Right hindlimb (tissue), 1 donor: ENCODE measurements at regions not wholly inside any gene's neighbourhood (a gene's known extent, or its start where the extent isn't known, plus 50 kb on each side); places are given as distances from the start of the nearest gene placed in this dataset.
A peak's percentile ranks its signal among the peaks of the same experiment; 100 is the strongest.

ENCODE experiments used
- DNase-seq: peaks from one replicate; pipeline ENCODE4 v3.0.0-alpha.2; 2018

DNA sequence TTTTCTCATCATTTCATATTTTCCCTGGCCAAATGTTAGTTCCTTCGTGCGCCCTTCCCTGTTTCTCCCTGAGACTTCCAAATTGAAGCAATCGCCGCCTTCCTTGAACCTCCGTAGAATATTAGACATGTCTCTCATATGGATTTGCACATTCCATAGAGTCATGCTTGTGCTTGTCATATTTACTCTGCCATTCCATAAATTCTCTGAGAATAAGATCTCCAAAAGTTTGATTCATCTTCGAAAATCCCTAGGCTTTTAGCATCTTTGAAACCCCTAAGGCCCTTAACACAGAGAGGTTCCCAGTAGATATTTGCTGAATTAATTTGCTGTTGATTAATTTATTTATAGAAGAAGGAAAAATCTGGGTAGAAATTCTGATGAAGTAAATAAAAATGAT lies 202.2 kb upstream of the PIK3C3 start:
- DNase-seq: no peak

- no peak for DNase-seq
Observed at GRCh38 chr18:41751652-41752051, 203.4 kb upstream of the PIK3C3 start.

DNA sequence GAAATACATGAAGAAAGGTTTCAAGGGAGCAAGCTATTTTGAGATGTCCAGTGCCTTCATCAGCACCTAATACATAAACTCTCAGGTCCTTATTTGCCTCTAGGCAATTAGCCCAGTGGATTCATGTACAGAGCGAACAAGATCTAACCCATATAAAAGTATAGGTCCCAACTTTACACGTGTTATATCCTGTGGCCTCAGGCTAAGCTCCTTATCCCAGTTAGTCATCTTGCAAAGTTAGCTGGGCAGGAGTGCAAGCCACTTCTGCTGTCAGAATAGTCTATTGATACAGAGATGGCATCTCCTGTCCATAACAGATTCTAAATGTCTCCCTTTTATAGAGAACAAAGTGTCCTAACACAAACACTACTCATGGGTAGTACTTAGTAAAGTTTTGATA lies 203.9 kb upstream of the PIK3C3 start:
- no peak for DNase-seq

DNA sequence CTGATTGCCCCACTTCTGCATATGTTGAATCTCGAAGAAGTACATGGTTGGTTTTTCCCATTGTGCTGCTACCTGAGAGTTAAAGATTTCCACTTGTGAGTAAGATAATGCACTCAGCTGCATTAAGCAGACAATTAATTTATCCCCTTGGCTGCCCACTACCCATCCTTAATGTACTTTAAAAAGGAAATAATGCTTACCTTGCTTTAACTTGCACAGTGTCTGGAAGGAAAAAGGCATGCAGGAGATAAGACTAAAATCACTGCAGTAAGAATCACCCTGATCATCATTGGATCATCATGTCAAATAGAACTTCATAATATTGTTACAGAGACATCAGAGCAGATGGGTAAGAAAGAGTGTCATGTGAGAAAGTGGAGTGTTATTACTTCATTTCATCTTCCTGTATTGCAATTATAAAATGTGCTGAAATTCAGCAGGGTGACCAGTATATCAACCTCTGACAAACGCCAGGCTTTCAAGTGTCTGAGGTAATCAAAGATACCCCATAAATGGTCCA lies 207.3 kb upstream of the PIK3C3 start:
- no peak for DNase-seq

DNA sequence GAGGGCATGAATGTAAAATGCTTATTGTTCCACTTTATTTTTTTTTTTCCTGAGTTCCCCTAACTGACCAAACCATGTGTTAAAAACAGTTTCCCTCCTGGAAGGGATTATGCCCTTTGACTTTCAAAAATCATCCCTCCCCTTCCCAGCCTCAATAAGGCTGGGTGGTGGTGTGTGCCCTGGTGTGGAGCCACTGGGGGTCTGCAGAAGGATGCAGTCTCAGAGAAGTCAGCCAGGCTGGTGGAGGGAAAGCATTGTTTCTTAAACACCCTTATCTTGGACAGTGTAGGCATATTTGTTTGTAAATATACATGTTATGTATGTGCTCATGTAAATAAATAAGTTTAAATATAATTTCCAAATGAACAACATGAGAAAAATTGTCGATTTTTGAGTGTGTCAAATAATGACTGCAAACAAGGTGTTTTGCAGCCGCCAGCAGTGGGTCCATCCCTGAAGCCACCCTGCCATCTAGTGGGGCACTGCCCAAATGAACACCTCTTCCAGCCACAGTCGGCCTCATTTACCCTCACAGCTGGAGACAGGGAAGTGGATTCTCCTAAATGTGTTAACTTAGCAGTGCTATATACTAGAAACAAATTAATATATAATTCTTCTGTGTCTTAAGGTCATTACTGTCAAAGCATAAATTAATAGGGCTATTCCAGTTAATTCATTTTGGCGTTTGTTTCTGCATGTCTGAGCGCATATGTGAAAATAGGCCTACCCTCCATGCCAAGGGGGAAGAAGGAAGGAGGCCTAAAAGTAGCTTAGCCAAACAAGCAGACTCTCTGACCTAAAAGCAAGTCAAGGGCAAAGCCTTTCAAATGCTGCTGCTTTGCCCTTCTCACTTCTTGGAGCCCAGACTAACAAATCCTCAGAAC lies 209.6 kb upstream of the PIK3C3 start:
- DNase-seq: peak; percentile 62

- DNase-seq: no peak
Observed at GRCh38 chr18:41744421-41745030, 210.5 kb upstream of the PIK3C3 start.

GRCh38 chr18:41737218-41737617 lies 217.8 kb upstream of the PIK3C3 start:
- no peak for DNase-seq

- no peak for DNase-seq
Observed at GRCh38 chr18:41734917-41735316, 220.1 kb upstream of the PIK3C3 start.

- DNase-seq: no peak
Observed at GRCh38 chr18:41732356-41732755, 222.7 kb upstream of the PIK3C3 start.

GRCh38 chr18:41731884-41732283 lies 223.2 kb upstream of the PIK3C3 start:
- DNase-seq: no peak

DNA sequence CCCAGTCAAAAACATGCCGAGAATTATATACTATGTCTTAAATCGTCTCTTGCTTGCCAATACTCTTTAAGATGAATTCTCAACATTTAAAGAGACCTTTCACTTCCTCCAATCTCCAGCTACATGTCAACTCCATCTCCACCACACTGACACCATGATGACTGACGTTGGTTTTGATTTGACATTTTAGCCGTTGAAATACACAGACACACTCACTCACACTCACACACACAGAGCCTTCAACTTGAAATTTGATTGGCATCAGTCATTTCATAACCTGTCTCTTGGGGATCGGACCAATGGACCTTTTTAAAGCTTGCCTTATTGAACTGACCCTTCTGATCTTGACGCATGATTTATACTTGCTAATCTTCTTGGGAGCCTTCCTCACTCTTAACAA lies 230.8 kb upstream of the PIK3C3 start:
- no peak for DNase-seq

DNA sequence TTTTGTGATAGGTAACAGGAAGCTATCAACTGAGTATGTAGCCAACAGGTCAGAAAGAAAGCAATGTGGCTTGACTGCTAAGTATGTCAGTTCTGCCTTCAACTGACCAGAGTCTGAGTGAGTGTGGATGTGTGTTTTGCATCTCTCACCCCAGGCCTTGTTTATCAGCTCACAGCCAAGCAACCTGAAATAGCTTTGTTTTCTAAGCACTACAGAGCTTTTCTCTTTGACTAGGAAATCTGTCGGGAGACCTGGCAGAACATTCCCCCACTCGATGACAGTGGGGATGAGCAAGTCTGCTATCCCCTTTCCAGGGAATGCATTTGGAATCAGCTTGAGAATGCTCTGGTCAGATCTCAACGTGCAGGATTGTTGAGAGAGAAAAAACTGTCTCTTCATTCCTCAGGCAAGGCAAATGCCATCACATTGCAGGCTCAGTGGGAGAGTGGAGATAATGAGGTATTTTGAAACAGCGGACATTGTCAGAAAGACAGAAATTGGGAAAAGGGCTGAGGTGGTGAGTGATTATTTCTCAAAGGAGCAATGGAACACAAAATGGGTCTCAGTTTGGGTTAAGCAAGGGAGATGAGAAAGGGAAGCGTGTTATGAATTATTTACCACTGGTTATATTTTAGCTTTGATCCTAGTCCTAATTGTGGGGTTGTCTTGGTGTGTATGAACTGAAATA lies 233.8 kb upstream of the PIK3C3 start:
- no peak for DNase-seq

DNA sequence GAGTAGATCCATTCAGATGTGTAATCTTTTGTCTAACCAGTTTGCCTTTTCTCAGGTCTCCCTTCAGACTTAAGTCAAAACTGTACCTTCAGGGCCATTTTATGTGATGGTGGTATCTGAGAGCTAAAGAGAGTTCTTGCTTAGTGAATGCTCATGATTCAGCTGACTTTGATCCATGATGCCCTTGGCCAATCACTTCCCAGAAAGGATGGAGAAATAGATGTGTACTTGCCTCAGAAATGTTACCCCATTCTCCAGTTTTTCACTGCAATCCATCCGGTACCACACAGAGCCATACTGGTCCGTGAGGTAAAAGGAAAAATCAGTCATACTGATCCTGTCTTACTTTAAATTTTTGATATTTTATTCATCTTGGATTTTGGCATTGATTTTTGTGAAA lies 234.8 kb upstream of the PIK3C3 start:
- no peak for DNase-seq

GRCh38 chr18:41719808-41720207 lies 235.2 kb upstream of the PIK3C3 start:
- DNase-seq: no peak

DNA sequence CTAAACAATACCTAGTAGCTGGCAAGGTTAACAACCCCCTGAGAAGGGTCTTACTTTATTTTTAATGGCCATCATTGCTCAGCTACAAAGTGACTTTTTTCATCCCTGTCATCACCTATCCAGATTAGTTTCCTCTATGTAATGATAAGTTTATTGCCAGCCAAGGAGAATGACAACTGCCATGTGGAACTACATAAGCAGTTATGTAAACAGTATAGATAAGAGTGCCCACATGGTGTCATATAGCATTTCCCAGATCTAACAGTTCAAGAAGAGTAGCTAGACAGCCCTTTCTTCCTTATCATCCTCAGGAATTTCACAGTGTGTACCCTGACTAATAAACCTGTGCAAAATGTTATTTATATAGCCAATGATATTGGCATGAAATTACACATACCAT lies 240.2 kb upstream of the PIK3C3 start:
- DNase-seq: no peak

- no peak for DNase-seq
Observed at GRCh38 chr18:41713969-41714825, 240.8 kb upstream of the PIK3C3 start.

DNA sequence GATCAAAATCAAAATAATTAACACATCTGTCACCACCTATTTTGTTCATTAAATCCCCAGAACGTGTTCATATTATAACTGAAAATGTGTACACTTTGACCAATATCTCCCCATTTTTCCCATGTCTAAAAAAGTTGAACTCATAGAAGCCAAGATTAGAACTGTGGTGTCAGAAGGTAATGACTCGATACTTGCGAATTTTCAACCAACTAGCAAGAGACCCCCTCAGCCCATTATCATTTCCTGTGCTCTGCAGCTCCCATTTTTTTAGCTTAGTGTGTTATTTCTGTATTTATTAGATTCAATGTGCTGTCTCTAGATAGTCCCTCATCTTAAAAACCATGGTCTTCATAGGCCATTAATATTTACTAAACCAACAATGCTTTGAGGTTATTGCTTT lies 248.7 kb upstream of the PIK3C3 start:
- DNase-seq: no peak

- no peak for DNase-seq
Observed at GRCh38 chr18:41703744-41704530, 251.1 kb upstream of the PIK3C3 start.

- DNase-seq: peak; percentile 17
Observed at GRCh38 chr18:41700416-41700815, 254.6 kb upstream of the PIK3C3 start.

DNA sequence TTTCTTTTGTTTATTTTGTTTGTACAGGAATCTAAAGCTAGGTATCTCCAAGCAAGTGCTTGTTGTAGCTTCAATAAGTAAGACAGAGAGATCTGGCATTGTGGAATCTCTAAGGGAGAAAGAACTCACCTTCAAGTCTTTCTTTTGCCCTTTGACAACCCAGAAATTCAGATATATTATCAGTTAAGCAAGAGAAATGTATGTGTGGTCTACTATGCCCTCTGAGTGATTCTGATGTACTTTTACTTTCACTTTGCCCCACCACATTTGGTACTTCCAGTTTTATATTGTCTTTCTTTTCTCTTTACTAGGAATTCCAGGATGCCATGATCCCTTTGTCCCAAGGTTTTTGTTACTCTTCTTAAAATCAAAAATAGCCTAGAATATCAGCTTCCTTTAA lies 259.6 kb upstream of the PIK3C3 start:
- no peak for DNase-seq

DNA sequence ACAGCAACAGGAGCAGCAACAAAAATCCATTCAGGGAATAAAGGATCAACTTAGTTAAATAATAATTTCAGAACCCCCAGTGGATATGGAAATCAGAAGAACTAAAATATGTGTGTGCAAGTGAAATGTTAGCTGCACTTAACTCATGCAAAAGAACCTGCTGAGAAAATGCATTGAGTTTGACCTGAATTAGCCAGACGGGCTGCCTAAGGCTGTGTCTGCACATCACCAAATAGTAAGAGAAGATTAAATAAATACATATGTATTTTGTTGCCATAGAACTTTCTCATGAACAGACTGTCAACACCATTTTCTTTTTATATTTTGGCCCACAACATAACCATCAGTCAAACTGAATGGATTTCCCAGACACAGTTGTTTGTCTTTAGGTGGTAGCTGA lies 262.0 kb upstream of the PIK3C3 start:
- DNase-seq: no peak
